Dermis microvascular lymphatic vessel endothelial cell (primary cell): ENCODE measurements at regions not wholly inside any gene's neighbourhood (a gene's known extent, or its start where the extent isn't known, plus 50 kb on each side); places are given as distances from the start of the nearest gene placed in this dataset.
"Not testable (repeated sequence)": the region's sequence is repeated elsewhere in the genome, so short reads cannot be mapped to it uniquely, and the experiment has no call there.

Source experiments
- DNase-seq, 2 donors: peaks; one replicate each; pipeline versions ENCODE4 v3.0.0 to v3.0.0-alpha.2; 2010; ENCODE audit warnings: low read depth in 2 of 2

- DNase-seq = peak in 1 of 2 donors; percentile 81
These were observed 66.3 kb upstream of the CD93 start for GRCh38 chr20:23152308-23152892.

DNA sequence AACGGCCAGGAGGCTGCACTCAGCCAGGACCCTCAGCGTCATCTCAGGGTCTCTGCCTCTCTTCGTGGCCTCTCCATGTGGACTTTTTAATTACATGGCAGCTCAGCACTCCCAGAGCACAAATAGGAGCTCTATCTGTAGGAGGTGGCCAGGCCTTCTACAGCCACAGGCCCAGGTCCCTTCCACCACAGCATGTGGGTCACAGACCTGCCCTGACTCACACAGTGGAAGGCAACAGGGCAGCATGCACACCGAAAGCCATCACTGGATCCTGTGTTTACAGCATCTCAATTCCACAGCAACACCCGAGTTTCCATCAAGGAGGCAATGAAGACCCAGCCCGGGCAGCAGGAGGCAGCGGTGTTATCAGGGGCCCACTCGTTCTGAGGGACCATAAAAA lies 65.8 kb upstream of the CD93 start:
- DNase-seq = no peak

DNA sequence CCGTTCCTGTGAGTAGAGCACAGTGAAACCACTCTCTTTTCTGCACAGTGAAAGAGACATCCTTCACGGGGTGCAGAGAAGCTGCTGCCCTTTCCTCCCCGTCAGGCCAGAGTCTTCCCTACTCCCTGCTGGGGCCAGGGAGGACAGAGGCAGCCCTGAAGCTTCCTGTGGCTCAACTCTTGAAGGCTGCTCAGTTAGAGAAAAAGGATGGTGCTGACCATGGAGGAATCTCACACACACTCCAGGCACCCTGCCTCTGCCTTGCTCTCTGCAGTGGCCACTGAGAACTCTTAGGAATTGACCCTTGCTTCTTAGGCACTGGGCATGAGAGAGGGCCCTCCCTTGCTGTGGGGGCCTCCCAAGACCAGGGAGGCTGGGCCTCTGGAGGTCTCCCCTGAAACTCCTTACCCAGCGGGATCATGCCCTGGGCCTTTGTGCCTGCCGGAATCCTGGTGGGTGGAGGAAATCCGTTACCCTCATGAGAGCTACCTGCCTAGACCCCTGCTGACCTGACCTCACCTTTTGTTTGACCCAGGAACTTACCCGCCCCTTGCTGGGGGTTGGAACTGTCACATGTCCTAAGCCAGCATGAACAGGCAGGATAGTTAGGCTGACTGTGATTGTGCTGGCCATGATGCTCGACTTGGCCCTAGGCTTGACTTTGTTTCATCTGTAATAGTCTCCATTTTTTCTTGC lies 65.0 kb upstream of the CD93 start:
- DNase-seq = no peak

DNA sequence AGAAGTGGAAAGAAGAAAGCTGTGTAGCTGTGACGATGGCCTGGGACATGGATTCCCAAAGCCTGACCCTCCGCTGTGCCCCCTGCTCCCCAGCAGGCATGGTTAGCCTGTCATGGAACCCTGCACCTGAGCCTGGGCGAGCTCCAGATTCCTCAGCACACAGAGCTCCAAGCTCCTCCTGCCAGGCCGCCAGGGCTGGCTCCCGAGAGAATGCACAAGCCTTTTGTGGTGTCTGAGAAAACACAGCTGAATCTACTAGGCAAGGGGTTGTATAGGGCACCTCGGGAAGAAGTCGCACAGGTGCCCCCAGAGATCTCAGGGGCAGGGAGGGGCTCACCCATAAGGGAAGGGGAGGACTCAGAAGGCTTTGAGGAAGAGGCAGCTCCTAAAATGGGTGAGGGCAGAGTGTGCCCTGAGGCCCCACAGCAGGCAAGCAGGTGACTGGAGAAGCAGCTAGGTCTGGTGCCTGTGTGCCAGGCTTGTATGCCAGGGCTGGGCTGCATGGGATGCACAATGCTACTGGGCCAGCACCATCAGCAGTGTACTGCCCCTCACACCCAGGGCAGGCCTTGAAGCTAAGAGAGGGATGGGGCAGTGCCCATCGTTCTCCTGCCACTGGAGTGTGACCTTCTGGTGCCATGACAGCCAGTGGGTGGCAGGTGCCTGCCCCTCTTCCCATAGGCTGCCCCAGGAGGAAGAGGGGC lies 64.3 kb upstream of the CD93 start:
- DNase-seq = no peak

GRCh38 chr20:23149623-23150279 lies 63.6 kb upstream of the CD93 start:
- DNase-seq = no peak

DNA sequence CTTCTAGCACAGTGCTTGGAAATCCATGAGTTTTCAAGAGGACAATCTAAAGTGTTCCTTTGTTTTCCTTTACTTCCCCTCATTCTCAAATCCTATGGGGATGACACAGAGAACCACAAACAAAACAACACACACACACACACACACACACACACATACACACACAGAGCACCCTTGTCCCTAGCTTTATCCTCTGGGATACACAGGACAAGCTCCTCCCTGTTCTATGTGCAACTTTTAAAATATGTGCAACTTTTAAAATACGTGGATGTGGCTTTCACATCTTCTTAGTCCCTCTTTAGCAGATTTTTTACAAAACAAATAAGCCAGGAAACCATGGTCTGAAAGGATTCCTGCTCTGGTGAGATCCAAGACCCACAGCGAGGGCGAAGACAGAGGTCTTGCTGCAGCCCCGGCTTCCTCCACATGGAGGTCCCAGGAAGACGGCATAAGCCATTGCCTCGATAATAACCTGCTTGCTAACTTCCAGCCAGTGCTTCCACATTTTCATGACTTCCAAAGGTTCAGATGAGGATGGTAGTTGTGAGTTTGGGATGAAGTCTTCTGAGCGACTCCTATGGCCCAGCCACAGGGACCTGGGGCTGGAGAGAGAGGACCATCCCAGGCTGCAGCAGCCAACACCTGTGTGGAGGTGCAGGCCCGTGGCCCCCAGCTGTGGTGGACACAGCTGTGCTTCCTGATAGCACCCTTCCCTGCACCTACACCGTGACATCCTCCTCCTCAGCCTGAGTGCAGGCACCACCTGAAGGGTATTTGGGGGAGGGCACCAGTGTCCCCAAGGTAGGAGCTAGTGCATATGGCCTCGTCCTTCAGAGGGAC lies 62.8 kb upstream of the CD93 start:
- no peak for DNase-seq

GRCh38 chr20:23147964-23148730 lies 62.0 kb upstream of the CD93 start:
- peak; percentile 68 to 91 for DNase-seq

DNA sequence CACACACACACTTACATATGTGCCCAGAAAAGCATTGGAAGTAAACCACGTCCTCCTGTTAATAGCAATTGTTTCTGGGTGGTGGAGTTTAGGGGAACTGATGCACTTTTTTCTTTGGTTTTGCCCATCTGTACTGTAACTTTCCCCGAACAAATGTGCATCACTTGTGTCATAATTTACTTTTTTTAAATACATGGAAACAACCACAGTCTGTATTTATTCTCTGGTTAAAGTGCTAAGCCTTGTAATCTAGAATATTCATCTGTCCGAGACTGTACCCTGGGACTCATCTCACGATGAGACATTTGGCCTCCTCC lies 61.5 kb upstream of the CD93 start:
- DNase-seq = no peak

DNA sequence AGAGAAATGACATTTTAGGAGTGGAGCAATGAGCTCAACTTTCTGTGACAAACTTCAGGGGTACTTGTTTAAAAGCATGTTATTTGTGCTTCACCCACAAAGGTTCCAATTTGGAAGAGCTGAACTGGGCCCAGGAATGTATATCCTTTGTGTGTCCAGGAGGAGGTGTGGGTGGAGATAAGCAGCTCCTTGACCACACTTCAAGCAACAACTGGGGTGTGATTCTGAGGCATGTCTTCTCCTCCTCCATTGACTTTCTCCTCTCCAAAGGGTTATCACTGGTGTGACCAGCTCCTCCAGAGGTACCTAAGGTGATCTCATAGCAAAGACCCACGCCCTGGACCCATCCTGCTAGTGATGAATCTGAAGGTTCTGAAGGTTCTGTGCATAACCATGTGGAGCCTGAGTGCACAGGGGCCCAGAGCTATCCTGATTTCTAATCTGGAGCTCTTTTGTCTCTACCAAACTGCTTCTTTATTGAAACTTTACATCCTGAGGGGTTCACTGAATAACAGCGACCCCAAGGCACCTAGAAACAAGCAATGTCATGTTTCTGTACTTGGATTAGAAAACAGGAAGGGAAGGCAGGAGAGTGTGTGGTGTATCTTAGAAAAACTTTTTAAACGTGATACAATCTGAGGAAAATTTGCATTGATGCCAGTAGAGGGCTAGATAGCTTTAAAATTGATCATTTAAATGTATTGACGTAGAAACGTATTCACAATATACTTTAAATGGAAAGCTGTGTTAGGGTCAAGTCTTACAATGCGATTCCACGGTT lies 60.9 kb upstream of the CD93 start:
- no peak for DNase-seq

GRCh38 chr20:23146181-23146580 lies 60.1 kb upstream of the CD93 start:
- no peak for DNase-seq

DNA sequence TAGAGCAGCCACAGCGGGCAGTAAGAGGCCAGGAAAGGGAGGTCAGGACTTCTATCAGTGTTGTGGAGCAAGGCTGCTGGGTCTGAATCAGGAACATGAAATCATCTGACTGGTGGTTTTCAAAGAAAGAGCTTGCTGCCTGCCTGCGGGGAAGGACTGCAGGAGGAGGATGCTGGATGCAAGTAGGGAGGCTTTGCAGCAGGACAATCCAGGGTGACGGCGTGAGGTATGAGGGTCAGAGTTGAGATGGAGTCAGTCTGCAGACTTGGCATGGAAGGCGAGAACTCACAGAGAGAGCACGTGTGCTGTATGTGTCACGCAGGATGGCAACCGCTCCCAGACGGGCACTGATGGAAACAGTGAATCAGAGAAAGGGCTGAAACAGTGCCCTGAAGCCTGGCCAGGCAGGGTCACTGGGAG lies 59.2 kb upstream of the CD93 start:
- peak; percentile 89 to 97 for DNase-seq

DNA sequence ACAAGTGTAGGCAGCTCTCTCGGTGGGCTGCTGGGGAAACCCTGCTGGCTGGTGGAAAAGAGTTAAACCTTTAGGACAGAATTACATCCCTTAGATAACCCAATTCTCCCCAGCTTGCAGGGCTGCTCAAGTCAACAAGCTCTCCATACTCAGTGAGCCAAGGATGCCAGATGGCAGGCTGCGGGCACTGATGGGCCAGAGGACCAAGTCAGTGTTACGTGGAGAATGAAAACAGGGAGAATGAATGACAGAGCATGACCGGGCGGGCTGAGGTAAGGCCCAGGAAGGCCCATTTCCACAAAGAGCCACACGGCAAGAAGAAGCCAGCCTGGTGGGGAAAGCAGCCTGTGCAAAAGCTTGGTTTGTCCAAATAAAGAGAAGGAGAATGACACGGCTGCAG lies 58.7 kb upstream of the CD93 start:
- DNase-seq = no peak

DNA sequence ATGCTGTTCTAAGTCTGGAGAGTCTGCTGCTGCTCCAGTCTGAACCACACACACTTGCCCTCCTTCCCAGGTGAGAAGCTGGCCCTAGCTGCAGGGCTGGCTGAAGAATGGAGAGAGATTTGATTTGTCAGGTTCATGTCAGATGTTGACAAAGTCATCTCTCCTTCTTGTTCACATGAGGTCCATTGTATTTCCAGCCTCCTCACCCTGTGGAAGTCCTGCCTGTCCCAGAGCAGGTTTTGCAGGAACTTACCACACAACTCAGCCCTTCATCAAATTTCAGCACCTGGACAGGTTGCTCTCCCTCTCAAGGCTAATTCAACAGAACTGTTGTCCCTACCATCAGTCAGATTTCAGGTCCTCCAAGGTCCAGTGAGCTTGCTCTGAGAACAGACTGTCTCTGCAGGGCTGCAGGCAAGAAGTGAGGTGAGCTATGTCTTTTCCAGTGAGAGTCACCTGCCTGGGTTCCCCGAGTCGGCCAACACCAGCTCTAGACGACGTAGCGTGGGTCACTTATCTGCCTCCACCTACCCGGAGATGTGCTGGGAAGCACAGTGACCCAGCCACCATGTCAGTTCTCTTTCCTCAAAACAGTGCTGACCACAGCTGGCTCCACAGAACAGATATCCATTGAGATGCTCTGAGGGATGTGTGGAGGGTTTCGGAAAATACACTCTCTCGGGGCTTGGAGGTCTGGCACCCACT lies 58.0 kb upstream of the CD93 start:
- no peak for DNase-seq

- DNase-seq = peak; percentile 95 to 97
These were observed 57.0 kb upstream of the CD93 start for GRCh38 chr20:23143098-23143497.

DNA sequence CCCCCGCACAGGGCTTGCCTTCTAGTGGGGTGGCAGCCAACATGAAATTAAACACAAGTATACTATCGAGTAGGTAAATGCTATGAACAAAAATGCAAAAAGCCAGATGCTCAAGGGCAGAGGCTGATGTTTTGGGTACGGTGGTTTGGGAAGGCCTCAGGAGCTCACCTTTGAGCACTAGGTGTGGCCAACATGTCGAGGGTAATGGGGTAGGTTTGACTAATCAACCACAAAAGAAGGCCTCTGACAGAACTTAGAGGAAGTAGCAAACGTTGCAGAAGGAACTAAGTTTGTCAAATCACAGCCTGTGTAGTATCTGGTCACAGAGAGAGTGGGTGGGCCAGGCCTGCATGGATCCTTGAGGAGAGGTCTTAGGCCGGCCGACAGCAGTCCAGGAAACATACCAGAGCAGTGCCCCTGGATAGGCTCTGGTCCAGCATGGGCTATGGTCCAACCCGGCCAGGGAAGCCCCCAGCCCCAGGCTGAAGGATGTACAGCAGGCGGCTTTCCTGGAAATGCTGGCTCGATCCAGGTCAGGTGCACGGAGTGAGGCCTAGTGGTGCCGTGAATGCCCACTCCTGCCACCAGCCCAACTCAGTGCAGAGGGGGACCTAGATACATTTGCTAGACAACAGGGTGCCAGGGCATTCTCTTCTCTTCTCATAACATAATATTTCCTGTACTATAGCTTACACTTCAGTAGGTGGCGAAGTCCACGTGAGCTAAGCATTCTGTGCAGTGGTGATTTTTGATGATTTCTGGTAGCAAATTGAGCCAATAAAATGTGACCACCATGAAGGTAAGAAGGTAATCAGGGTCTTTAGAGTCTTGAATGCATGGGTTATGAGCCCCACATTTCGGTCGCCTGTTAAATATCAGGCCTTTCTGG lies 56.3 kb upstream of the CD93 start:
- peak in 1 of 2 donors; percentile 43 for DNase-seq

DNA sequence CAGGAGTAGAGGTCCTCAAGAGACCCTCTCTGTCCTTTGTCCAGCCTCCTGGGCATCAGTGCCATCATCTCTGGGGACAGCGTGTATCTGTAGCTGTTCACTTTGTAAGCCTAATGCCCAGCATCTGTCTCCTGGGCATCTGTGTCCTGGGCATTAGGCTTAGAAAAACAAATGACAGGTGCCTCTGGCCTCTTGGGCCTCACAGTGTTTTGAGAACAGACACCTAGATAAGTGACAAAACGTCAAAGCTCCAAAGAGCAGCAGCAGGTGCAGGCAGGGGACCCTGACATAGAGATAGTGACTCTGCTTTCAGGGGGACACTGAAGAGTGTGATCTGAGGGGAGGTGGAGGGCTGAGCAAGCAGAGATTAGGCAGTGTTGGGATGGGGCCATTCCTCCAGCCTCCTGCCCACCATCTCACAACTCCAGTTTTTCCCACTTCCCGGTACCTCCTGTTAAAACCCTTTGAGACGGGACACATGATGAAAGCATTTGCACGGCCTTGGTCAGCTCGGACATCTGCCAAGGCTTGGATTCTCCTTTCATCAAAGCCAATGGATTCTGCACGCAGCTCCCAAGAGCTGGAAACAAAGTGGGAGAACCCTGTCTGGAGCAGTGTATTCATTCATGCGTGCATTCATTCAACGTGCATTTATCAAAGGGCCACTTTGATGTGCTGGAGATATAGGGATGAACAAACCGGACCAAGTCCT lies 55.5 kb upstream of the CD93 start:
- no peak for DNase-seq

DNA sequence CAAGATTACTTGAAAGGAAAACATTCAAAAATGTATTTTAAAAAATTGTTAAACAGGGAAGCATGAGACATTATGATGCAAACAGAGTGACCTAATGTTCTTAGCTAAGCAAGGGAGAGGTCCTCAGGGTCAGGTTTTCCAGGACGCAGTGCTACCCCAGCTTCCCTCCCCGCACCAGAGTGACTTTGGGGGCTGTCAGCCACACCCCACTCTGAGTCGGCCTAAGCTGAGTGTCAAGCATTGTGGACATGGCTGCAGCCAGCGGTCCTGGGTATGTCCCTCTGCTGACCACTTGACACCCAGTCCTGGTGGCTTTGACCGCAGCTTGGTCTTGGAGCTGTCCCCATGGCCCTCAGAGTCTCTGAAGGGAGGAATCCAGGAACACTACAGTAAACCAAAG lies 54.9 kb upstream of the CD93 start:
- no peak for DNase-seq

DNA sequence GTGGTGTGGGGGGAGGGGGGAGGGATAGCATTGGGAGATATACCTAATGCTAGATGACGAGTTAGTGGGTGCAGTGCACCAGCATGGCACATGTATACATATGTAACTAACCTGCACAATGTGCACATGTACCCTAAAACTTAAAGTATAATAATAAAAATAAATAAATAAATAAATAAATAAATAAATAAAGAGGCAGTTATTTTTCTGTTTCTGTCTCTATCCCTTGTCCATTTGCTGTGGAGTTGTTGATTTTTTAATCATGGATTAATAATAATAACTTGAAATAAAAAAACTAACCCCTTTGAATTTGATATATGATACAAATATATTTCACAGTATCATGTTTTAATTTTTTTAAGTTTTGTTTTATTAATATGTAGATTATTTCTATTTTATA lies 53.9 kb upstream of the CD93 start:
- not testable (repeated sequence) for DNase-seq
